ENCODE measurements at regions not wholly inside any gene's neighbourhood (a gene's known extent, or its start where the extent isn't known, plus 50 kb on each side); places are given as distances from the start of the nearest gene placed in this dataset.
A peak's percentile ranks its signal among the peaks of the same experiment; 100 is the strongest.

DNA sequence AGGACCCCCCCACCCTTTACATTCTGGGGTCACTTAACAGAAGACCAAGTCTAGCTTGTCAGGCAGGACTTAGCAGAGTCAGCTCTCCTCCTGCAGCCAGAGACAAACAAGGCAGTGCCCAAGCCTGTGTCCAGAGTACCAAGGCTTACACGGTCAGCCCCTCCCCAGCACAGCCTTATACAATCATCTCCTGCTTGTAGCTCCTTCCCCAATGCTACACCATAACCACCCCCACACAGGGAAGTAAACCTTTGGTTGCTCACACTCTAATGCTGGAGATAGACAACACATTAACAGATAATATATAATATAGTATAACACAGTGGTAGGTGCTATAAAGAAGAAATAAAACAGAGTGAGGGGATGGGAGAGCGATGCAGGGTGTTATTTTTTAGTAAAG is 175.4 kb upstream of the PWP1 start:
- H3K4me3 ChIP-seq: no peak overlapping the region
- H3K9me3 ChIP-seq: no peaks in the 10 kb centered on the region
- TF ChIP-seq, protein P1, sequence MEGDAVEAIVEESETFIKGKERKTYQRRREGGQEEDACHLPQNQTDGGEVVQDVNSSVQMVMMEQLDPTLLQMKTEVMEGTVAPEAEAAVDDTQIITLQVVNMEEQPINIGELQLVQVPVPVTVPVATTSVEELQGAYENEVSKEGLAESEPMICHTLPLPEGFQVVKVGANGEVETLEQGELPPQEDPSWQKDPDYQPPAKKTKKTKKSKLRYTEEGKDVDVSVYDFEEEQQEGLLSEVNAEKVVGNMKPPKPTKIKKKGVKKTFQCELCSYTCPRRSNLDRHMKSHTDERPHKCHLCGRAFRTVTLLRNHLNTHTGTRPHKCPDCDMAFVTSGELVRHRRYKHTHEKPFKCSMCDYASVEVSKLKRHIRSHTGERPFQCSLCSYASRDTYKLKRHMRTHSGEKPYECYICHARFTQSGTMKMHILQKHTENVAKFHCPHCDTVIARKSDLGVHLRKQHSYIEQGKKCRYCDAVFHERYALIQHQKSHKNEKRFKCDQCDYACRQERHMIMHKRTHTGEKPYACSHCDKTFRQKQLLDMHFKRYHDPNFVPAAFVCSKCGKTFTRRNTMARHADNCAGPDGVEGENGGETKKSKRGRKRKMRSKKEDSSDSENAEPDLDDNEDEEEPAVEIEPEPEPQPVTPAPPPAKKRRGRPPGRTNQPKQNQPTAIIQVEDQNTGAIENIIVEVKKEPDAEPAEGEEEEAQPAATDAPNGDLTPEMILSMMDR (IDR thresholded peaks at IDR 0.05): no peak
- intact Hi-C loops (cut with DNase I): no loop called here
- no peaks in the 10 kb centered on the region for H3K4me1 ChIP-seq
- 48 to 65% methylated on average over 2 of the region's 2 CpGs for WGBS, 2 donors
- ATAC-seq: no peak
- H3K36me3 ChIP-seq: no peaks in the 10 kb centered on the region
- FAIRE-seq: no peak
- no peaks in the 10 kb centered on the region for H3K27me3 ChIP-seq
- no peak overlapping the region for H3K27ac ChIP-seq
- DNase-seq: no peak

DNA sequence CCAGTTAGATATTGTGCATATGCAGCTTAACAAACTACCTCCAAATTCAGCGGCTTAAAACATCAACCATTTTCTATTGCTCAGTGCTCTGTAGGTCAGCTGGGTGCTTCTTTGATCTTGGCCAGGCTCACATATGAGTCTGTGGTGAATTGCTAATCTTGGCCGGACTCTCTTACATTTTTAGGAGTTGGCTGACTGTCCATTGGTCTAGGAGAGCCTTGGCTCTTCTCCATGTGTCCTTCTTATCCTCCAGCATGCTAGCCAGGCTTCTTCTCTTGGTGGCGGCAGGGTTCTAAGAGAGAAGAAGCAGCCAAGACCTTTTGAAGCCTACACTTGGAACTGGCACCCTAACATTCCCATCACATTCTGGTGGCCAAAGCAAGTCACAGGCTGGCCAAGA is 174.3 kb upstream of the PWP1 start:
- FAIRE-seq: no peak
- 75 to 76% methylated on average over 3 of the region's 3 CpGs for WGBS, 2 donors
- intact Hi-C loops (cut with DNase I): no loop called here
- no peaks in the 10 kb centered on the region for H3K36me3 ChIP-seq
- TF ChIP-seq, protein P1 (IDR thresholded peaks at IDR 0.05): no peak
- no peaks in the 10 kb centered on the region for H3K4me1 ChIP-seq
- no peaks in the 10 kb centered on the region for H3K27me3 ChIP-seq
- no peaks in the 10 kb centered on the region for H3K9me3 ChIP-seq
- peak in 1 of 4 donors; percentile 25 for ATAC-seq
- no peak for DNase-seq
- no peak overlapping the region for H3K4me3 ChIP-seq
- no peak overlapping the region for H3K27ac ChIP-seq

DNA sequence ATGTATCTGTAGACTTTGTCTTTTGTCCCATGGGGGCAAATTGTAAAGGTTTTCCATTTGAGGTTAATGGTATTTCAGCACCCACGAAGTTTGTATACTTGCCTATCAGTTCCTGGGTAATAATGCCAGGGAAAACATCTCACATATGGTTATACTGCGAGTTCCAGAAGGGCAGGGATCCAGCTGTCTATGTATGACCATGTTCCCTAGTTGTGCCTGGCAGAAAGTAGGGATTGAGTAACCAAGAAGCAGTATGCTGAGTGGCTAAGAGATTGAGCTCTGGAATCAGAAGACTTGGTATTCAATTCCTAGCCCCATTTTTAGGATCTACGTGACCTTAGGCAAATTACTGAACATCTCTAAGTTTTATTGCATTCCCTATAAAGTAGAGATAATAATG is 173.2 kb upstream of the PWP1 start:
- H3K27ac ChIP-seq: no peak overlapping the region
- no peaks in the 10 kb centered on the region for H3K36me3 ChIP-seq
- H3K4me3 ChIP-seq: no peak overlapping the region
- H3K4me1 ChIP-seq: no peaks in the 10 kb centered on the region
- WGBS, 2 donors: 34 to 67% methylated on average over 3 of the region's 3 CpGs
- DNase-seq (no peak), FAIRE-seq (no peak), ATAC-seq (no peak)
- no peaks in the 10 kb centered on the region for H3K27me3 ChIP-seq
- no peaks in the 10 kb centered on the region for H3K9me3 ChIP-seq
- TF ChIP-seq, protein P1 (IDR thresholded peaks at IDR 0.05): no peak
- intact Hi-C loops (cut with DNase I): no loop called here

DNA sequence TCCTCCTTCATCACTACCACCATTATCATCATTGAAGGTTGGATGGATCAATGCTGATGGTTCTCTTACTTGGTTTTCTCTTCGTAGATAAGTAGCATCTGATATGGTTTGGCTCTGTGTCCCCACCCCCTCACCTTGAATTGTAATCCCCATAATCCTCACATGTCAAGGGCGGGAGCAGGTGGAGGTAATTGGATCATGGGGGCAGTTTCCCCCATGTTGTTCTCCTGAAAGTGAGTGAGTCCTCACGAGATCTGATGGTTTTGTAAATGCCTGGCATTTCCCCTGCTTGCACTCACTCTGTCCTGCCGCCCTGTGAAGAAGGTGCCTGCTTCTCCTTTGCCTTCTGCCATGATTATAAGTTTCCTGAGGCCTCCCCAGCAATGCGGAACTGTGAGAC is 172.4 kb upstream of the PWP1 start:
- Histone ChIP-seq H3K9me3 (no peaks in the 10 kb centered on the region), H3K36me3 (no peaks in the 10 kb centered on the region), H3K27ac (no peak overlapping the region), H3K4me3 (no peak overlapping the region), H3K4me1 (no peaks in the 10 kb centered on the region), H3K27me3 (no peaks in the 10 kb centered on the region)
- 50 to 70% methylated on average over 5 of the region's 5 CpGs for WGBS, 2 donors
- intact Hi-C loops (cut with DNase I): no loop called here
- DNase-seq (no peak), ATAC-seq (no peak), FAIRE-seq (no peak)
- TF ChIP-seq, protein P1 (IDR thresholded peaks at IDR 0.05): no peak

DNA sequence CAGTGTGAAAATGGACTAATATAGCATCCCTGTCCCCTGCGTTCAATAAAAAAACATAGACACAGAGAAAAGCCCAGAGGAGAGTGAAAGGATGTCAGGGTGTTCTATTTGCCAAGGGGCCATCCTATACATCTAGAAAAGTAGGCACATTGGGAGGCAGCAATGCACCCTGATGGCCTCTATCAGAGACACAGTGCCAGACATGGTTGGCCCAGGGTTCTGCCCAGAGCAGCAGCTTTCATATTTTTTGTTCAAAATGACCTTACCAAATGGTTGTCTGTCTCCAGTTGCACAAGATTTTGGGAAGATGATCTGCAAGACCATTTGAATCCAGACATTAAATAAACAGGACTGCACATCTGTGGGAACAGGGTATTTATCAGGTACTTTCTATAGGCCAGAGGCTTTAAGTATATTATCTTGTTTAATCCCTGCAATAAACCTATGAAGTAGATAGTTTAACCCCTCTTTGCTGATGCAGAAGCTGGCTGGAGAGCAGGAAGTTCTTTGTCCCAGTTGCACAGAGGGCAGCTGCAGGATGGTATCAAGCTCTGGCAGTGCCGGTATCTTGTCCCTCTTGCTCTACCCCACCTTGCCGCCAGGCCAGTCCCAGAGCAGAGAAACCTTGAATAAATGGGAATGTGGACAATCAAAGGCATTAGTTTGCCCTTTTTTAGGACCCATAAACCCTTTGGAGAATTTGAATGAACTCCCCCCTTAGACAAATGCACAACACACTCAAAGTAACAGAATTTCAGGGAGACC is 171.8 kb upstream of the PWP1 start:
- intact Hi-C loops (cut with DNase I): no loop called here
- ATAC-seq (no peak), FAIRE-seq (no peak), DNase-seq (no peak)
- 85 to 87% methylated on average over 3 of the region's 3 CpGs for WGBS, 2 donors
- TF ChIP-seq, protein P1 (IDR thresholded peaks at IDR 0.05): no peak
- no peak overlapping the region for H3K27ac ChIP-seq
- no peak overlapping the region for H3K4me3 ChIP-seq
- H3K27me3 ChIP-seq: no peaks in the 10 kb centered on the region
- H3K4me1 ChIP-seq: no peaks in the 10 kb centered on the region
- H3K9me3 ChIP-seq: no peaks in the 10 kb centered on the region
- H3K36me3 ChIP-seq: no peaks in the 10 kb centered on the region
